ENCODE measurements at regions not wholly inside any gene's neighbourhood (a gene's known extent, or its start where the extent isn't known, plus 50 kb on each side); places are given as distances from the start of the nearest gene placed in this dataset.

- FAIRE-seq (no peak), ATAC-seq (no peak), DNase-seq (ENCODE audit: low read depth in 1 of 2, low spot score in 1 of 2) (no peak)
- TF ChIP-seq HOXB13 (CRISPR knock-in tag; IDR thresholded peaks at IDR 0.05; ENCODE audit: low read depth) (no peak), CEBPB (IDR thresholded peaks at IDR 0.05) (no peak), REST (IDR thresholded peaks at IDR 0.05) (no peak), NPAS2 (CRISPR knock-in tag; IDR thresholded peaks at IDR 0.05; ENCODE audit: borderline replicate concordance) (no peak), RARB (CRISPR knock-in tag; IDR thresholded peaks at IDR 0.05) (no peak), RAD21 (conservative IDR thresholded peaks at IDR 0.05 in 1 of 2, IDR thresholded peaks at IDR 0.05 in 1 of 2) (no peak), E2F6 (IDR thresholded peaks at IDR 0.05; ENCODE audit: borderline replicate concordance, low read depth) (no peak), CBX2 (IDR thresholded peaks at IDR 0.05; ENCODE audit: borderline replicate concordance, low read depth) (no peak), BCL3 (IDR thresholded peaks at IDR 0.05) (no peak), CTCF (IDR thresholded peaks at IDR 0.05) (no peak), ZC3H11A (IDR thresholded peaks at IDR 0.05) (no peak), SMC3 (IDR thresholded peaks at IDR 0.05) (no peak), SREBF2 (IDR thresholded peaks at IDR 0.05) (no peak), ZNF302 (CRISPR knock-in tag; IDR thresholded peaks at IDR 0.05) (no peak), CBX8 (IDR thresholded peaks at IDR 0.05) (no peak), NR3C1 (IDR thresholded peaks at IDR 0.05) (no peak), TP53 (CRISPR knock-in tag; IDR thresholded peaks at IDR 0.05) (no peak), CHD2 (IDR thresholded peaks at IDR 0.05; ENCODE audit: low read length, partially characterized antibody) (no peak), FOSB (CRISPR knock-in tag; IDR thresholded peaks at IDR 0.05) (no peak)
- no peak overlapping the region for H3K4me3 ChIP-seq
- ChIA-PET POLR2A (no interaction called here), CTCF (interaction anchor here (1.2 kb wide), 1 partner anchor 11 kb away, joined by 3 read pairs; no protein-coding TSS in a partner anchor)
- WGBS (ENCODE audit: missing lambda C conversion rate): 13% methylated on average over 9 of the region's 9 CpGs
- H3K4me1 ChIP-seq: no peaks in the 10 kb centered on the region
- no peaks in the 10 kb centered on the region; the same call in 2 of the 3 replicates for H3K9me3 ChIP-seq
- no peak overlapping the region for H3K27ac ChIP-seq
- no peak overlapping the region for H3K4me2 ChIP-seq
These were observed 291.2 kb downstream of the IRX1 start for GRCh38 chr5:3886524-3887451.
